Kidney (tissue), 13 donors: ENCODE measurements at regions not wholly inside any gene's neighbourhood (a gene's known extent, or its start where the extent isn't known, plus 50 kb on each side); places are given as distances from the start of the nearest gene placed in this dataset.

ENCODE experiments used
- DNase-seq, 5 donors: peaks; one replicate each; pipeline ENCODE4 v3.0.0-alpha.2; 2013 to 2020
- FAIRE-seq: peaks from 2 replicates; lab custom pipeline; 2012; peaks lifted over from hg19 to GRCh38; lab: Jason Lieb, UNC
- H3K27ac ChIP-seq, 2 donors: one replicate each; pipeline ENCODE4 v1.7.0; 2013; ENCODE audit warnings: low read depth in 2 of 2, low read length in 2 of 2, inconsistent platforms in 1 of 2
- H3K27me3 ChIP-seq: one replicate; pipeline ENCODE4 v1.7.1; 2013; ENCODE audit warnings: low read length, inconsistent platforms; ENCODE audit not compliant: control insufficient read depth, insufficient read depth
- H3K36me3 ChIP-seq, 3 donors: one replicate each; pipeline versions ENCODE4 v1.7.0 to v1.7.1; 2013; ENCODE audit warnings: low read length in 3 of 3, control low read depth in 1 of 3, inconsistent platforms in 1 of 3; ENCODE audit not compliant: insufficient read depth in 3 of 3, control insufficient read depth in 2 of 3
- H3K4me1 ChIP-seq, 3 donors: one replicate each; pipeline versions ENCODE4 v1.7.0 to v1.7.1; 2013; ENCODE audit warnings: low read length in 3 of 3, inconsistent platforms in 1 of 3, low read depth in 1 of 3; ENCODE audit not compliant: control insufficient read depth in 2 of 3, insufficient read depth in 2 of 3
- H3K4me3 ChIP-seq, 3 donors: one replicate each; pipeline versions ENCODE4 v1.7.0 to v1.8.1; 2013; ENCODE audit warnings: low read length in 3 of 3, control low read depth in 1 of 3, inconsistent platforms in 1 of 3
- H3K9ac ChIP-seq, 3 donors: one replicate each; pipeline versions ENCODE4 v1.7.0 to v1.7.1; 2013; ENCODE audit warnings: low read length in 3 of 3, control low read depth in 1 of 3, inconsistent platforms in 1 of 3
- H3K9me3 ChIP-seq, 3 donors: one replicate each; pipeline versions ENCODE4 v1.7.0 to v1.7.1; 2013; ENCODE audit warnings: low read length in 3 of 3, control low read depth in 1 of 3, inconsistent platforms in 1 of 3; ENCODE audit not compliant: control insufficient read depth in 2 of 3, insufficient read depth in 1 of 3
- intact Hi-C: fragments of 100-400 bp; cut with DNase I; formaldehyde crosslinking; loops from one replicate; pipeline ENCODE4 v1.11.1; 2022
- TF ChIP-seq, protein P1 (sequence below): IDR thresholded peaks from 3 replicates; pipeline ENCODE4 v1.5.1; 2012; ENCODE audit warnings: mild to moderate bottlenecking, moderate library complexity, borderline replicate concordance; ENCODE audit not compliant: insufficient read depth; ENCODE audit errors: extremely low read depth
- donor health status: control.
- donor health status: control.
- donor health status: control.
- donor health status: control.
- donor health status: control.
- donor health status: DM: yes; HTN: yes; CAD: no.
- donor health status: Normal renal cell carcinoma (clear cell type).

DNA sequence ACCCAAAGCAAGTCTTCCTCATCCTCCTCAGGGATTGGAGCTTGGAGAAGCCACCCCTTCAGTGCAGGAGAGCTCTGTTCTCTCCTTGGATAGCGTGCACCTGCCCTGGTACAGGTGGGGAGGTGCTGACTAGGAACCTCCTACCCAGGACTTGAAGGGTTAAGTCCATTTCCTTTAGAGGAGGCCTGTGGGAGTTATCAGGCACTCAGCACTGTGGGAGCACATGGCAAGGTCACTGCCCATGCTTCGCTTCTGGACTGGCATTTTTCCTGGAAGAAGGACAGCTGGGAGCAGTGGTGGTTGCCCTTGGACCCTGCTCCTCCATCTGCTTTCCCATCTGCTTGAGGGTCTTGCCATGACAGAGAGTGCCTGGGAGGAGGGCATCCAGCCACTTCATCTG, 142.8 kb downstream of the CXCL12 start:
- FAIRE-seq (no peak), DNase-seq (no peak)
- Histone ChIP-seq H3K9ac (no peak overlapping the region), H3K4me3 (no peak overlapping the region), H3K27ac (no peak overlapping the region), H3K36me3 (no peaks in the 10 kb centered on the region), H3K27me3 (no peaks in the 10 kb centered on the region), H3K4me1 (no peaks in the 10 kb centered on the region), H3K9me3 (no peaks in the 10 kb centered on the region)
- TF ChIP-seq, protein P1, sequence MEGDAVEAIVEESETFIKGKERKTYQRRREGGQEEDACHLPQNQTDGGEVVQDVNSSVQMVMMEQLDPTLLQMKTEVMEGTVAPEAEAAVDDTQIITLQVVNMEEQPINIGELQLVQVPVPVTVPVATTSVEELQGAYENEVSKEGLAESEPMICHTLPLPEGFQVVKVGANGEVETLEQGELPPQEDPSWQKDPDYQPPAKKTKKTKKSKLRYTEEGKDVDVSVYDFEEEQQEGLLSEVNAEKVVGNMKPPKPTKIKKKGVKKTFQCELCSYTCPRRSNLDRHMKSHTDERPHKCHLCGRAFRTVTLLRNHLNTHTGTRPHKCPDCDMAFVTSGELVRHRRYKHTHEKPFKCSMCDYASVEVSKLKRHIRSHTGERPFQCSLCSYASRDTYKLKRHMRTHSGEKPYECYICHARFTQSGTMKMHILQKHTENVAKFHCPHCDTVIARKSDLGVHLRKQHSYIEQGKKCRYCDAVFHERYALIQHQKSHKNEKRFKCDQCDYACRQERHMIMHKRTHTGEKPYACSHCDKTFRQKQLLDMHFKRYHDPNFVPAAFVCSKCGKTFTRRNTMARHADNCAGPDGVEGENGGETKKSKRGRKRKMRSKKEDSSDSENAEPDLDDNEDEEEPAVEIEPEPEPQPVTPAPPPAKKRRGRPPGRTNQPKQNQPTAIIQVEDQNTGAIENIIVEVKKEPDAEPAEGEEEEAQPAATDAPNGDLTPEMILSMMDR: no peak
- intact Hi-C loops: no loop called here

DNA sequence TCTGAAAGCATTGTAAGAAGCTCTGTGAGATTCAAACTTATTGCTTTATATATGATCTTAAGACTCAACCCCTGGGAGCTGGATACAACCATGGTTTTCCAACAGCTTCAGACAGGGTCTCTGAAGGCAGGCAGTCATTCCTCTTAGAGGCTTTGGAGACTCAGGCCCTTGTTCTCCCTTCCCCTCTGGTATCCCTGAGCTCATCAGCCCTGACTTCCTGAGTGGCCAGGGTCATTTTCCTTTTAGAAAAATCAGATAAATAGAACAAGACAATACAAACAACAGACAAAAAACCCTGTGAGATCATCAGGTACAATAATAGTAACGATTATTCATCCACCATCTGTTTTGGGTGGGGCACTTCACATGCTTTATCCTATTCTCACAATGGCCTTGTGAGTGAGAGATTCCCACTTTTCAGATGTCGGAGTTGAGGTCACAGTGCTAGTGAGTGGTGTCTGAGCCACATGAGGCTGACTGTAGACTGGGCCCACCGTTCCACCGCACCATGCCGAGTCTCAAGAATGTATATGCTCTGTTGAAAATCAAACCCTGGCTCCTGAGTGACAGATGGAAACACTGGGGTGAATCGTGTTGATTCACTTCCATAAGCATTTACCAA, 144.2 kb downstream of the CXCL12 start:
- Histone ChIP-seq H3K27ac (no peak overlapping the region), H3K4me1 (no peaks in the 10 kb centered on the region), H3K4me3 (no peak overlapping the region), H3K9me3 (no peaks in the 10 kb centered on the region), H3K36me3 (no peaks in the 10 kb centered on the region), H3K9ac (no peak overlapping the region), H3K27me3 (no peaks in the 10 kb centered on the region)
- no peak for DNase-seq
- no peak for FAIRE-seq
- intact Hi-C loops: no loop called here
- TF ChIP-seq, protein P1: no peak

DNA sequence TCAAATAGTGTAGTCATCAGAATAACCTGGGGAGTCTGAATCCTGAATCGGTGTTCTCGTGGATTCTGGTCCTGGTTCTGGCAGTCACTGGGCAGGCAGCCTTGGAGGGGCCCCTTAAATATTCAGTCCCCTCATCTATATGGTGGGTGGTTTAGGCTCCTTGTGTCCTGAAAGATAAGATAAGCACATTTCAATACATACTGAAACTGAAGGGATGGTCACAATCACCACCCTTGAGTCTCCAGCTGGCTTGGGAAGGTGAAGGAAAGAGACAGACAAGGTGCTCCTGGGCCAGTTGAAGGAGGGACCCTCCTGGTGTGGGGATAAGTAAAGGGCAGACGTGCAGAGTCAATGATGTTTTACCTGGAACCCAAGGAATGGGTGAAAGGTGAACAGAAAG, 146.7 kb downstream of the CXCL12 start:
- Histone ChIP-seq H3K36me3 (no peaks in the 10 kb centered on the region), H3K27ac (no peak overlapping the region), H3K9me3 (no peaks in the 10 kb centered on the region), H3K9ac (no peak overlapping the region), H3K4me1 (no peaks in the 10 kb centered on the region), H3K27me3 (no peaks in the 10 kb centered on the region), H3K4me3 (no peak overlapping the region)
- intact Hi-C loops: no loop called here
- DNase-seq (no peak), FAIRE-seq (no peak)
- TF ChIP-seq, protein P1: no peak

DNA sequence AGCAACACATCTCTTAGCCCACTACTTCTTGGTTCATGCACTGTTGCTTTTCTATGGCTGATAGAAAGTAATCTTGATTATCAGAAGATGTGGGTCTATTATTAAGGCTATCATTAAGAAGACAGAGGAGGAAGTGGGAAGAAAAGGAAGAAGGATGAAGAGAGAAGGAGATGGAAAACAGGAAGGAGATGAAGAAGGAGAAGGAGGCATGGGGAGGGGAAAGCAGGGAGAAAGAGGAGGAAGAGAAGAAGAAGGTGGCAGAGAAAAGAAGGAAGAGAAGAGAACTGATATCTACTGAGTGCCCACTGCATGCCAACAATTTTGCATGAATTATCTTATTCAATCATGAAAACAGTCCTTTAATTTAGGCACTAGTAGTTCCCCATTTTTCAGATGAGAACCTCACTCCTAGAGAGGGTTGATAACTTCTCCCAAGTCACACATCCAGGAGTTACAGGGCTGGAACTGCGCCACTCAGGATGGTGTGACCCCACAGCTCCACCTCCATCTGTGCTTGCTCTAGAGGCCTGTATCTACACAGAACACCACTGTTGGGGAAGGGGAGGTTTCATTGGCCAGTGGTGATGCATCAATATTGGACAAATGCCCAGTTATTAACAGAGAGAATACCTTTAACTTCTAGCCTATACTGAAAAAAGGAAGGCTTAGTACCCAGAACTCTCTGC, 147.4 kb downstream of the CXCL12 start:
- no peaks in the 10 kb centered on the region for H3K9me3 ChIP-seq
- no peaks in the 10 kb centered on the region for H3K27me3 ChIP-seq
- no peak overlapping the region for H3K9ac ChIP-seq
- H3K4me3 ChIP-seq: no peak overlapping the region
- H3K27ac ChIP-seq: no peak overlapping the region
- intact Hi-C loops: no loop called here
- H3K4me1 ChIP-seq: no peaks in the 10 kb centered on the region
- DNase-seq (no peak), FAIRE-seq (no peak)
- no peaks in the 10 kb centered on the region for H3K36me3 ChIP-seq
- TF ChIP-seq, protein P1: no peak
